ENCODE measurements at regions not wholly inside any gene's neighbourhood (a gene's known extent, or its start where the extent isn't known, plus 50 kb on each side); places are given as distances from the start of the nearest gene placed in this dataset.

DNA sequence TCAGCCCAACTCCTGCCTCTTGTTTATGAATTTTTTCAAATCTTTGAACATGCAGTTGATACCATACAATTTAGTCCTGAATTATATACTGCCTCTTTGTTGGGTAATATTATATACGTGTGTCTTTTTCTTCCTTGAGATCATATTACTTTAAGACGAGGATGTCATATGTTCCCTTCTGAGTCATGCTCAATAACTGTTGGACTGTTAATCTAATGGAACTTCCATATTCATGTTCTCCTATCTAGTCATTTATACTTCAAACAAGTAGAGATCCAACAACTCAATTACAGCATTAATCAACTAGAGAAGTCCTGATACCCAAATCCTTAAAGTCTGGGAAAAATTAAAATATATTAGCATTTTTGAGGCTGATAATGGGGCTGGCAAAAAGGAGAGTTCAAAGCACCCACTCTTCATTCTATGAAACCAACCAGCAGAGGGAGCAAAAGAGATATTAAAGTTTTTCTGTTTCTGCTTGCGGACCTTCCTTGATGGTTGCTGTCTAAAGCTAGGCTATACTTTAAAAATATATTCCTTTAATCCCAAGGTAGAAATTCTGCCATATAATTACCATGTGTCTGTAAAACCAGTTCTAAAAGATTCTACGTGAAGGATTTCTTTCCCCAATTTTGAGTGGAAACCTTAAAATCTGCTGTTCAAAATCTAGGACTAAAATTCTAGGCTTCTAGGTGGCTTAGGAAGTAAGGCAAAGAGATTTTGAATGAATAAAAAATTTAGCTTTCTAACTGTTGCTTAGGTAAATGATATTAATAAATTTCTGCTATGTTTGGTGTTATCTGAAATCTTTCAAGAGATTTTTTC is 498.9 kb downstream of the BCKDHB start:
- peaks cover 13% of the 10 kb centered on the region for H3K27me3 Mint-ChIP-seq
- CTCF ChIA-PET, result interaction anchor here (0.7 to 1.8 kb wide), 4 partner anchors 108 to 1150 kb away, joined by 3 to 7 read pairs (median 4); no protein-coding TSS in a partner anchor

DNA sequence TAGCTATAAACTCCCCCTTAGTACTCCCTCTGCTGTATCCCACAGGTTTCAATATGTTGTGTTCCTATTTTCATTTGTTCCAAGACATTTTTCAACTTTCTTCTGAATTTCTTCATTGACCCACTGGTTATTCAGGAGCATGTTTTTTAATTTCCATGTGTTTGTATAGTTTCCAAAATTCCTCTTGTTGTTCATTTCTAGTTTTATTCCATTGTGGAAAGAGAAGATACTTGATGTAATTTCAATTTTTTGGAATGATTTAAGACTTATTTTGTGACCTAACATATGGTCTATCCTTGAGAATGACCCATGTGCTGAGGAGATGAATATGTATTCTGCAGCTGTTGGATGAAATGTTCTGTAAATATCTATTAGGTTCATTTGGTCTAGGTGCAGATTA is 497.2 kb downstream of the BCKDHB start:
- ATAC-seq (no peak), DNase-seq (no peak)
- H3K27me3 Mint-ChIP-seq, result peaks cover 13% of the 10 kb centered on the region
- CTCF ChIA-PET, result interaction anchor here (0.9 kb wide), 1 partner anchor 1150 kb away, joined by 4 read pairs; no protein-coding TSS in a partner anchor
- H3K4me1 Mint-ChIP-seq (ENCODE audit: low read depth), result no peaks in the 10 kb centered on the region
- intact Hi-C loops (cut with micrococcal nuclease), result loop anchor here (10.0 kb wide), 1 partner anchor 1151 kb away; the partner anchor contains the start of gene TENT5A
- H3K27ac Mint-ChIP-seq, result no peak overlapping the region
- no peaks in the 10 kb centered on the region for H3K9me3 Mint-ChIP-seq
- H3K36me3 Mint-ChIP-seq (ENCODE audit: low read depth), result no peaks in the 10 kb centered on the region
- TF ChIP-seq, protein P1, sequence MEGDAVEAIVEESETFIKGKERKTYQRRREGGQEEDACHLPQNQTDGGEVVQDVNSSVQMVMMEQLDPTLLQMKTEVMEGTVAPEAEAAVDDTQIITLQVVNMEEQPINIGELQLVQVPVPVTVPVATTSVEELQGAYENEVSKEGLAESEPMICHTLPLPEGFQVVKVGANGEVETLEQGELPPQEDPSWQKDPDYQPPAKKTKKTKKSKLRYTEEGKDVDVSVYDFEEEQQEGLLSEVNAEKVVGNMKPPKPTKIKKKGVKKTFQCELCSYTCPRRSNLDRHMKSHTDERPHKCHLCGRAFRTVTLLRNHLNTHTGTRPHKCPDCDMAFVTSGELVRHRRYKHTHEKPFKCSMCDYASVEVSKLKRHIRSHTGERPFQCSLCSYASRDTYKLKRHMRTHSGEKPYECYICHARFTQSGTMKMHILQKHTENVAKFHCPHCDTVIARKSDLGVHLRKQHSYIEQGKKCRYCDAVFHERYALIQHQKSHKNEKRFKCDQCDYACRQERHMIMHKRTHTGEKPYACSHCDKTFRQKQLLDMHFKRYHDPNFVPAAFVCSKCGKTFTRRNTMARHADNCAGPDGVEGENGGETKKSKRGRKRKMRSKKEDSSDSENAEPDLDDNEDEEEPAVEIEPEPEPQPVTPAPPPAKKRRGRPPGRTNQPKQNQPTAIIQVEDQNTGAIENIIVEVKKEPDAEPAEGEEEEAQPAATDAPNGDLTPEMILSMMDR (IDR thresholded peaks at IDR 0.05), result no peak
- POLR2A ChIA-PET, result no interaction called here
- H3K4me3 Mint-ChIP-seq, result no peak overlapping the region

More for the DNA sequence above, 498.9 kb downstream of the BCKDHB start:
- Mint-ChIP-seq H3K9me3 (no peaks in the 10 kb centered on the region), H3K36me3 (ENCODE audit: low read depth) (no peaks in the 10 kb centered on the region), H3K4me3 (no peak overlapping the region), H3K27ac (no peak overlapping the region), H3K4me1 (ENCODE audit: low read depth) (no peaks in the 10 kb centered on the region)
- POLR2A ChIA-PET, result no interaction called here
- TF ChIP-seq, protein P1 (IDR thresholded peaks at IDR 0.05), result peak; percentile 54
- intact Hi-C loops (cut with micrococcal nuclease), result loop anchor here (10.0 kb wide), 1 partner anchor 1149 kb away; the partner anchor contains the start of gene TENT5A
- ATAC-seq (no peak), DNase-seq (no peak)

DNA sequence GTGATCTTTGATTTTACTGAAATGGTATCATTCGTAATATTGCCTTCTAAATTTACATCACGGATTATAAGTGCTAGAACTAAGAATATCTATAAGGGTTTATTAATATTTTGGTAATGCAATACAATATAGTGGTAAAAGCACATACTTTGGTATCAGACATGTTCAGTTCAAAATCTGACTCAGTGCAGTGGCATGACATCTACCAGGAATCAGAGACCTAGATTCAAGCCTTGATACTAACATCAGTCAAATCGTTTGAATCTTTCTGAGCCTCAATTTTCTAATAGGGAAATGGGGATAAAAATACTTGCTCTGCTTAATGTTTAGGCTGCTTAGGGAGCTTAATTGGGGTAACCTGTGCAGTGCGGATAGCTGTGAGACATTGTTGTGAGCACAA is 488.0 kb downstream of the BCKDHB start:
- TF ChIP-seq, protein P1 (IDR thresholded peaks at IDR 0.05), result no peak
- intact Hi-C loops (cut with micrococcal nuclease), result no loop called here
- H3K27me3 Mint-ChIP-seq, result no peaks in the 10 kb centered on the region
- CTCF ChIA-PET, result no interaction called here
- no peaks in the 10 kb centered on the region for H3K4me1 Mint-ChIP-seq (ENCODE audit: low read depth)
- H3K36me3 Mint-ChIP-seq (ENCODE audit: low read depth), result no peaks in the 10 kb centered on the region
- no peak overlapping the region for H3K27ac Mint-ChIP-seq
- POLR2A ChIA-PET, result no interaction called here
- DNase-seq (no peak), ATAC-seq (no peak)
- no peak overlapping the region for H3K4me3 Mint-ChIP-seq
- H3K9me3 Mint-ChIP-seq, result no peaks in the 10 kb centered on the region

DNA sequence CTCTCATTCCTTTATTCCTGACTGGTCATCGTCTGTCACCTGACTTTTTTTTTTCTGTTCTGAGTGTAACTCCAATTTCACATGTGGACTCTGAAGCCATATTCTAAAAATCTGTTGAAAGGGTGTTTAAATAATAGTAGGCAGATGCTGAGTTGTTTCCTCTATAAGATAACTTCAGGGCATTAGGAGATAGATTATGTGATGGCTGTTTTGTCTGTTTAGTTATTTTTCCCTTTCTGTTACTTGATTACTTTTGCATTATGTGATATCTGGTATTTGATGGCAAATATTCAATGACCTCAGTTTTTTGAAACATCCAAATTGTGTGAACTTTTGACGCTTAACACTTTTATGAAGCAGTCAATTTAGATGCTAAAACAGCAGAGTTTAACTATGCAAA is 486.0 kb downstream of the BCKDHB start:
- TF ChIP-seq, protein P1 (IDR thresholded peaks at IDR 0.05), result no peak
- CTCF ChIA-PET, result interaction anchor here (0.6 kb wide), 1 partner anchor 1209 kb away, joined by 3 read pairs; no protein-coding TSS in a partner anchor
- no peak for ATAC-seq
- POLR2A ChIA-PET, result no interaction called here
- intact Hi-C loops (cut with micrococcal nuclease), result no loop called here
- no peaks in the 10 kb centered on the region for H3K36me3 Mint-ChIP-seq (ENCODE audit: low read depth)
- no peak overlapping the region for H3K27ac Mint-ChIP-seq
- no peak for DNase-seq
- no peaks in the 10 kb centered on the region for H3K4me1 Mint-ChIP-seq (ENCODE audit: low read depth)
- peaks cover 3% of the 10 kb centered on the region for H3K9me3 Mint-ChIP-seq
- H3K4me3 Mint-ChIP-seq, result no peak overlapping the region
- H3K27me3 Mint-ChIP-seq, result no peaks in the 10 kb centered on the region

DNA sequence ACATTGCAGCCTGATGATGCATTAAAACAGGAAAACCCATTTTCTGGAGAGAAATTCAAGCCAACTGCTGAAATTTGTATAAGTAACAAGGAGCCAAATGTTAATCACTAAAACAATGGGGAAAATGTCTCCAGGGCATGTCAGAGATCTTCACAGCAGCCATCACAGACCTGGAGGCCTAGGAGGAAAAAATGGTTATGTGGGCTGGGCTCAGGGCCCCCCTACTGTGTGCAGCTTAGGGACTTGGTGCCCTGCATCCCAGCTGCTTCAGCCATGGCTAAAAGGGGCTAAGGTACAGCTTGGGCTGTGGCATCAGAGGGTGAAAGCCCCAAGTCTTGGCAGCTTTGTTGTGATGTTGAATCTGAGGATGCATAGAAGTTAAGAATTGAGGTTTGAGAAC is 479.8 kb downstream of the BCKDHB start:
- Mint-ChIP-seq H3K4me3 (no peak overlapping the region), H3K4me1 (ENCODE audit: low read depth) (no peaks in the 10 kb centered on the region), H3K27me3 (peaks cover 1% of the 10 kb centered on the region), H3K36me3 (ENCODE audit: low read depth) (no peaks in the 10 kb centered on the region), H3K9me3 (peaks cover 16% of the 10 kb centered on the region), H3K27ac (no peak overlapping the region)
- DNase-seq (no peak), ATAC-seq (no peak)
- ChIA-PET CTCF (no interaction called here), POLR2A (no interaction called here)
- intact Hi-C loops (cut with micrococcal nuclease), result no loop called here
- TF ChIP-seq, protein P1 (IDR thresholded peaks at IDR 0.05), result no peak

Data from activated CD8-positive, alpha-beta T cell treated with anti-CD3 and anti-CD28 coated beads for 36 hours (primary cell).